ENCODE measurements at regions not wholly inside any gene's neighbourhood (a gene's known extent, or its start where the extent isn't known, plus 50 kb on each side); places are given as distances from the start of the nearest gene placed in this dataset.

DNA sequence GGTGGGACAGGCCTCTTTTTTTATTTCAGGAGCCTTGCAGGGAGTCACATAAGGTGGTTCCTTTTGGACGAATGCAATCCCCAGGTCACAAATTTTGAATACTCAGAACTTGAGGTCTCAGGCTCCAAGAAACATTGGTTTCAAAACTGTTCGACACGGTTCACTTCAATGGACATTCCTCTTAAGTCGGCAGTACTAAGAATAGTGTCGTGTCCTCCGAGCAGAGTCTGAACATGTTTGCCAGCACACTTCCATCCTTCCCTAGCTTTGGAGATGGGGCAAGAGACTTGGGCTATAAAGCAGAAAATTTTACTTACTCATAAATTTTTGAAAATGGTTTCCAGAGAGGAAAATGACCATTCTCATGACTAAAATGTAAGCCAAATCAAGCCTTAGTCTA, 265.4 kb downstream of the THBS2 start:
- TF ChIP-seq EP300 (IDR thresholded peaks at IDR 0.05) = no peak
- TF ChIP-seq, protein P1, sequence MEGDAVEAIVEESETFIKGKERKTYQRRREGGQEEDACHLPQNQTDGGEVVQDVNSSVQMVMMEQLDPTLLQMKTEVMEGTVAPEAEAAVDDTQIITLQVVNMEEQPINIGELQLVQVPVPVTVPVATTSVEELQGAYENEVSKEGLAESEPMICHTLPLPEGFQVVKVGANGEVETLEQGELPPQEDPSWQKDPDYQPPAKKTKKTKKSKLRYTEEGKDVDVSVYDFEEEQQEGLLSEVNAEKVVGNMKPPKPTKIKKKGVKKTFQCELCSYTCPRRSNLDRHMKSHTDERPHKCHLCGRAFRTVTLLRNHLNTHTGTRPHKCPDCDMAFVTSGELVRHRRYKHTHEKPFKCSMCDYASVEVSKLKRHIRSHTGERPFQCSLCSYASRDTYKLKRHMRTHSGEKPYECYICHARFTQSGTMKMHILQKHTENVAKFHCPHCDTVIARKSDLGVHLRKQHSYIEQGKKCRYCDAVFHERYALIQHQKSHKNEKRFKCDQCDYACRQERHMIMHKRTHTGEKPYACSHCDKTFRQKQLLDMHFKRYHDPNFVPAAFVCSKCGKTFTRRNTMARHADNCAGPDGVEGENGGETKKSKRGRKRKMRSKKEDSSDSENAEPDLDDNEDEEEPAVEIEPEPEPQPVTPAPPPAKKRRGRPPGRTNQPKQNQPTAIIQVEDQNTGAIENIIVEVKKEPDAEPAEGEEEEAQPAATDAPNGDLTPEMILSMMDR (IDR thresholded peaks at IDR 0.05) = no peak

Data from gastroesophageal sphincter (tissue), 3 donors.